ENCODE measurements at regions not wholly inside any gene's neighbourhood (a gene's known extent, or its start where the extent isn't known, plus 50 kb on each side); places are given as distances from the start of the nearest gene placed in this dataset.

DNA sequence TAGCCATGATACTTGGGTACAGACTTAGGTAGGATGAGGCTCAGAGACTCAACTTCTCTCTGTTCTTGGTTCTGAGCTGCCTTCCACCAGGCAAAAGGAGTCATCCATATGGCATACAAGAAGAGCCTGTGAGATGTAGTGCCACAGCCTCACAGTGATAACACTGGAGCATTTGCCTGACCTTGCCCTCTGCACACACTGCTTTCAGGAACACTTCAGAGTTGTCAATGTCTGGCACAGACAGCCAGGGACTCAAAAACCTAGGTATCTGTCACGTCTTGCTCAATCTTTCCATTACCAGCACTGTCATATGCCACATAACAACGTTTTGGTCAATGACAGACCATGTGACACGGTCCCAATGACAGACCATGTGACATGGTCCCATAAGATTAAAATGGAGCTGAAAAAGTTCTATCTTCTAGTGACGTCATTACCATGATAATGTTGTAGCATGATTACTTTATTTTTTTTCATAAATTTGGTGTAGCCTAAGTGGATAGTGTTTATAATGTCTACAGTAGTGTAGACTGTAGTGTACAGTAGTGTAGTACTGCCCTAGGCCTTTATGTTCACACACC lies 199.9 kb upstream of the CTTNBP2NL start:
- in situ Hi-C loops (cut with HindIII; ENCODE audit: low sequenced_read_pairs), result no loop called here

DNA sequence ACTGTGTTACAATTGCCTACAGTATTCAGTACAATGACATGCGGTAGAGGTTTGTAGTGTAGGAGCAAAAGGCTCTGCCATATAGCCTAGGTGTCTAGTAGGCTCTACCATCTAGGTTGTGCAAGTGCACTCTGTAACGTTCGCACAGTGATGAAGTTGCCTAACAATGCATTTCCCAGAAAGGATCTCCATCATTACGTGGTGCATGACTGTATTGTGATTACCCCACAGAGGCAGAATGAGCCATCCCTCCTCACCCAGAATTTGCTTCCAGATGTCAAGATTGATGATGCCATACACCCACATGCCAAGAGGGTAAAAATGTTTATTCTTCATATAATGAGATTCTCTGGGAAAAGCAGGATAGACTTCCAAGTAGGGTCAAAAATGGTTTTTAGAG lies 199.3 kb upstream of the CTTNBP2NL start:
- in situ Hi-C loops (cut with HindIII; ENCODE audit: low sequenced_read_pairs), result no loop called here

DNA sequence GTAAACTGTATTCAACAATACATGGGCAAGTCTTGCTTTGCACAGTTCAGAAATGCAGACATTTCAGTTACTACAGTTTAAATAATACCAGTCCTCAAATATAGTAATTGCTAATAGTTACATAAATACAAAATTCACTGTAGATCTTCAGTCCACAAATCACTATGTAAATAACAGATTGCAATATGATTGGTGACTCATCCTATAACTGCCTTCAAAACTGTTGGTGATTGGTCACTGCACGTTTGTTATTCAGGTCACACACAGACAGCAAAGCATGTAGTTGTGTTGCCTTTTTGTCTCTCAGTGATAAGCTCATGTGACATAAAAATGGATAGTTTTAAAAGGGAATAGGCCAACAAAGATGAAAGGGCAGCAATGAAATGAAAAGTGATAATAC lies 186.5 kb upstream of the CTTNBP2NL start:
- in situ Hi-C loops (cut with HindIII; ENCODE audit: low sequenced_read_pairs), result no loop called here

DNA sequence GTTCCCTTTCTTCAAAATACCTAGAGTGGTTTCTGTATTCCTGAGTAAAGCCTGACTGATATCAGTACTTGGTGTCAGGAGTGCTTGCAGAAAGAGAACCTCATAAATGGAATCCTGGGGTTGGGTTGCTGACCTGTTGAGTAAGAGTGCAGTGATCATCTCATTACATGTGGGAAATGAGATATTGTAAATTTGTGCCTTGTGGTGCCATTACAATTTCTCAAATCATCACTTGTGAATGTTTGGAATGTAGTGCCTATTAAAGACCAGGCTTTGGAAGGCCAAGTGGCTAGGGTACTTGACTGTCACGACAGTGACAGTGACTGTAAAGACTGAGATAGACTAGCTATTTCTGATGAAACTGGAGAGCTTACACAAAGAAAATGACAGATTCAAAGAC lies 176.7 kb upstream of the CTTNBP2NL start:
- in situ Hi-C loops (cut with HindIII; ENCODE audit: low sequenced_read_pairs), result no loop called here

DNA sequence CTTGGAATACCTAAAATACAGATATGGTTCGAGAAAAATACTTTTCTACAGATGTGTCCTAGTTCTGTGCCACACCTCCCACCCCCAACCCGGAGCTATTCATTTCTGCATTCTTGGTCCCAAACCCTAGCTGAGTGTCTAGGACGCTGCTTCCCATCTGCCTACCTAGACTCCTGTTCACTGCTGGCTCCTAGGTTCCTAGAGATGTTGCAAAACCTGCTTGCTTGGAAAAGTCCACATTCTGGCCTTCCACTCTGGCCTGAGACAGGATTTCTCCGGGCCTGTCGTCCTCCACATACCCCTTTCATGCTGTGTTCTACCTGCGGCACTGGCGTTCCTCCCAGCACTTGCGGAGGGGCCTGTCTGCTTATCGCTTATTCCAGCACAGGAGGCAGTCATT lies 165.8 kb upstream of the CTTNBP2NL start:
- in situ Hi-C loops (cut with HindIII; ENCODE audit: low sequenced_read_pairs), result no loop called here

DNA sequence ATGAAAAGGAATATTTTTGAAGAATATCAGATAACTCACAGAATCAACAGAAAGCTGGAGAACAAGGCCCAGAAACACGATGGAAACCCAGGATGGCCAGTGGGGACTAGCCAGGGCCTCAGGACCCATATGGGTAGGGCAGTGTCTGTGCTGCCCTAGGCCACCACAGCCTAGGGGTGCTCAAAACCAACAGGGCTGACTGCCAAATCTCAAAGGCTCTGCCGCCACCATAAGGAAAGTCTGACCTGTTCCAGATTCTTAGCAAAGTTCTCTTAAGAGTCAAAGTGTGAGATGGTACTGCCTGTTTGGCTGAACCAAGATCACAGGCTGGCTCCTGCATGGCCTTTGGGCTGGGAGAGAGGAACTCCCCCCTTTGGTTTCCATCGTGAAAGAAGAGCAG lies 164.7 kb upstream of the CTTNBP2NL start:
- in situ Hi-C loops (cut with HindIII; ENCODE audit: low sequenced_read_pairs), result no loop called here

DNA sequence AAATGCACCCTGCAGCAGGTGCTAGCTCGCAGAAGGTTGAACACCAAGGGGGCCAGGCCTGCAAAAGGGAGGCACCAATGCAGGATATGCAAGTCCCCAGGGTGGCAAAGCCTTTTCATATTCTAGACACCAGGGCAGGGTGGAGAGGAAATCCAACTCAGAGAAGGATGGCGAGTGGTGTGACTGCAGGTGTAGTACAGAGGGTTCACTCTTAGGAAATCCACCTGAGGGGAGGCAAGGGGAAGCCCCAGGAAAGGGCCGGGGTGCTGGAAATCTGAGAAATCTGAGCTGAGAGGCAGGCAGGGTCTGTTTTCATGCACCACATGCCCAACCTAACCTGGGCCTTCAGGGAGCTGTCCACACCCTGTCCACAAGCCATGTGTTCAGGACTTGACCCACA lies 163.2 kb upstream of the CTTNBP2NL start:
- in situ Hi-C loops (cut with HindIII; ENCODE audit: low sequenced_read_pairs), result no loop called here

DNA sequence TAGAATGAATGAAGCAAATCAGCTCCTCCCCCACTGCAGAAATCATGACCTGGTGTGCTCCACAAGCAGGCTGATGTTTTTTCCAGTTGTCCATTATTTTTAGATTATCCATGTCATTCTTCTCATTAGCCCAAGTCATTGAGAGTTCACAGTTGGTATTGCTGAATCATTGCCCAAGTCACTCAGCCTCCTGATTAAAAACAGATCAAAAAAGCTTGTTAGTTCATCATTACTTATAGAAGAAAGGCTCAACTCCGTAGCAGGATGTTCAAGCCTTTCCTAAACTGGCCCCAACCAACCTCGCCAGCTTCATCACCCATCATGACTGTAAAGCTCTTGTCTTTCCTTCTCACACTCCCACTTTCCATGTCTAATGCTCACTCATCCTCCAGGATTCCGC lies 161.3 kb upstream of the CTTNBP2NL start:
- in situ Hi-C loops (cut with HindIII; ENCODE audit: low sequenced_read_pairs), result no loop called here

DNA sequence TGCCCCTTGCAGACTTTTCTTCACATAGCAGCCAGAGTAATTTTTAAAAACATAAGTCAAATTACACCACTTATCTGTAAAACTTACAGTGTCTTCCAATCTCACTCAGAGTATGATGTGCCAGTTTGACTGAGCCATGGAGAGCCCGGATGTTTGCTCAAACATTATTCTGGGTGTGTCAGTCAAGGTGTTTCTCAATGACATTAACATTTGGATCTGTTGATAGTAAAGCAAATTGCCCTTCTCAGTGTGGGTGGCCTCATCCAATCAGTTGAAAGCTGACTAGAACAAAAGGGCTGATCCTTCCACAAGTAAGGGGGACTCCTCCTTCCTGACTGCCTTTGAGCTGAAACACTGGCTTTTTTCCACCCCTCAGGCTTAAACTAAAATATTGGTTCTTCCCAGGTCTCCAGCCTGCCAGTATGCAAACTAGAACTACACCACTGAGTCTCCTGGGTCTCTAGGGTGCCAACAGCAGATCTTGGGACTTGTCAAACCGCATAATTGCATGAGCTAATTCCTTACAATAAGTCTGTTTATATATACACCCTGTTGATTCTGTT lies 157.9 kb upstream of the CTTNBP2NL start:
- in situ Hi-C loops (cut with HindIII; ENCODE audit: low sequenced_read_pairs), result no loop called here

DNA sequence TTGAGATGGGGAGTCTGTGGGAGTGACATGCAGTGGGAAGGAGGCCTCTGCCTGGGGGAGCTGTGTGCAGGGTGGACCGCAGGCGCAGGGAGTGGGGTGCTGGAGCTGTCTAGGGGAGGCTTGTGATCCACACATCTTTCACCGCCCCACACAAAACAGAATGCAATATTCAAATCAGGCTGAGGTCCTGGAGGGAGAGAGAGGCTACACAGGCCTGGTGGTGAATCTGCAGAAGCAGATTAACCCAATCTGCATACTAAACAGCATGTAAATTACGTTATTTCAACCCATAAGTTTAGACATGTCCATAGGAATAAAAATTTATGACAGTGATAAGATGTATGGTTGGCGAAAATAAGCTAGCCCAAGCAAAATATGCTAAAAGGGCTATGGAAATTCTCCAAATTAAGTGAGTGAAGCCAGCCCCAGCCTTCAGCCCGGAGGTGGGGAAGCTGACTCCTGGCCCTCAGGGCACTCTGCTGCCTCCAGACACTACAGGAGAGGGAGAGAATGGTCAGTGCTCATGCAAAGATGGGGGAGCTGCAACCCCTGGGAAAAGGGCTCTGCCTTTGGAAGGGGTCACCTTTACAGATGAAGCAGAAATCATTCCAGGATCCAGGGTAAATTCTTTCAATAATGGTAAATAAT lies 156.2 kb upstream of the CTTNBP2NL start:
- in situ Hi-C loops (cut with HindIII; ENCODE audit: low sequenced_read_pairs), result no loop called here

DNA sequence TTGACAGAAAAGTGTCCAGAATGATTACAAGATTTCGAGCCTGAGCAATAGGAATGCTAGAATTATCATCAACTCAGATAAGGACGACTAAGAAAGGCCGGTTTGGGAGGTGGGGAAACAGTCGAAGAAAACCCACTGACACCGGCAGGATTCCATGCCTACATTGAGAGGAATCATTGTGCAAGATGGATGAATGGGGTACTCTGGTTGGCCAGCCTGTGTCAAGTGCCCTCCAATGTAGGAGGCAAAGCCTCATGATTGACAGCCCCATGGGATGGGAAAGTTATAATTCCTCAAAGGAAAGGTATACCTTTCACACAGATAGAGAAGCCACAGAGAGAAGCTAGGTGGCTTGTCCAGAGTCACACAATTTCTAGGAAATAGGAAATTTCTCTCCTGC lies 153.5 kb upstream of the CTTNBP2NL start:
- in situ Hi-C loops (cut with HindIII; ENCODE audit: low sequenced_read_pairs), result no loop called here

DNA sequence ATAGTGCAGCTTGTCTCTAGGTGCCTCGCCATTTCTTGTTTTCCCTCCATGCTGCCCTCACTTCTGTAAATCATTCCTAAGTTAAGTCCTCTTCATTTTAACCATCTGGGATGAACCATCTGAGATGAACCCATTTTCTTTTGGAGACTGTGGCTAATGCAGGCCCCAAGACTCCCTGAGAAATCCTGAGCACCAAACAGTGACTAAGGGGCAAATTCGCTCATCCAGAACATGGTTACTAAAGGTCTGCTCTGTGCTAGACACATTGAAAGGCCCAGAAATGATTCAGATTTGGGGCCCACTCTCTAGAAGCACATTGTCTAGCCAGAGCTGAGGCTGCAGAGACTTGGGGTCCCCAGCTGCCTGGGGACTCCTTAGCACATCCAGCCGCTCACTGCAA lies 151.9 kb upstream of the CTTNBP2NL start:
- in situ Hi-C loops (cut with HindIII; ENCODE audit: low sequenced_read_pairs), result no loop called here

DNA sequence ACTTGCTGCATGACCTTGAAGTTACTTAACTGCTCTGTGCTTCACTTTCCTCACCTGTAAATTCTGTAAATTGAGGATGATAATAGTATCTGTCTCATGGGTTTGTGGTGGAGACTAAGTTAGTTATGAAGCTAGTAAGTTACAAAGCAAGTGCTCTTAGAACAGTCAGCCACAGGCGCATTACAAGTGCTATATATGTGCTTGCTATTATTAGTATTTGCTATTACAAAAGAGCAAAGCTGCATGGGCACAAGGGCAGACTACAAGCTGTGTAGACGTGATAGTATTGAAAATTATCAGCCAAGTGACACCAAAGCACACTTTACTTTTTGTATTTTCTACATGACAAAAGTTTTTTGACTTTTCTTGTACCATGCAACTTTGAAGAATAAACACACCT lies 150.9 kb upstream of the CTTNBP2NL start:
- in situ Hi-C loops (cut with HindIII; ENCODE audit: low sequenced_read_pairs), result no loop called here

DNA sequence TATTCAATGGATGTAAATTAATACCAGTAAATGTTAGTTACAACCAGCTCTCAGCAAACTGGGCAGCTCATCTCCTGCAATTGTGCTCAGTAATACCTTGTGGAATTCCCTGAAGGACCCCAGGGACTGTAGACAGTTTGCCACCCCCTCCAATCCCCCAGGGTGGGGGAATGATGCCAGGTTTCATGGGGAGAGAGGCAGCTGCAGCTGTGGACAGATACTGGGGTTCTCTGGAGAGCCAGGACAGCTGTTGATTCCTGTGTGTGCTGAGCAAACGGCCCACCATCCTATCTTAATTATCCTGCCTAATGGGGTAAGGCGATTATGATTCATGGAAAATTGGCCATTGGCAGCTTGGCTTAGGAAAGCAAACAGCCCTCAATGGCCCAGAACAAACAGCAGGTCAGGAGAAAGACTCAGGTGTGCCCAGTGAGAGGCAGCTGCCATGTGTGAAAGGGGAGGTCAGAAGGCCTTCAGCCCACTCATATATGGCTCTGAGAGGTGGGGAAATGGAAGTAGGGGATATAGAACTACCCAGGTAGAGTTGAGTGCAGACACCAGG lies 148.9 kb upstream of the CTTNBP2NL start:
- in situ Hi-C loops (cut with HindIII; ENCODE audit: low sequenced_read_pairs), result no loop called here

DNA sequence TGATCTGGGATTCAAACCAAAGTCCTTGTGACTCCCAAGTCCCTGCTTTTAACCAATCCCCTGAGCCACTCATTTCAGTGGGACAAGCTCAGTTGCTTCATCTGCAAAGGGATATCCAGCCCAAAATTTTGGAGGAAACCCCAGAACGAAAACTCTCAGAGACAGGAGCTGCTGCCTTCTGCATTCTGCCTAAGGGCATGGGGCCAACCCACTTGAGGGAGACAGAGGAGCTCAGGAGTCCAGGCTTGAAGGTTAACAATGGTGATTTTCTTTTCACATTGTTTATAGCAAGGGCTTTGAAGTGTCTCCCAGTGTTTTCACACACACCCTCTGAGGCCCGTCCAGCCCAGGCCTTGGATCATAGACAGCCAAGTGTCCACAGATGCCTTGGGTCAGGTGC lies 148.1 kb upstream of the CTTNBP2NL start:
- in situ Hi-C loops (cut with HindIII; ENCODE audit: low sequenced_read_pairs), result no loop called here

DNA sequence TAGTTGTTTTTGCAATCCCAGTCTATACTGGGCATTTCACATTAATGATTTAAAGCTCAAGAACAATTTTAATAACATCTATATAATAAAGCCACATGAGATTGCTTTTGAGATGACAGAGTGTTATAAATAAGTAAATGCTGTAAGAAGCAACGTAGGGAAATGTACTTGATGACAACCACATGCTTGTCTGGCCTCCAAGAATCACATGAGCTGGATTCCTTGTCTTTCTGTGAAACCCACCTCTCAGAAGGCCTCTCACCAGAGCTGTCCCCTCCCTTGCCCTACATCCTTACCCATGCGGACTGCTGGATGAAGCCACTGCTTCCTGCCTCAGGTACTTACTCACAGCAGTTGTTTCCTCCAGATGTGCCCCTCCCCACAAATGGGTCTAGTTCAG lies 145.1 kb upstream of the CTTNBP2NL start:
- in situ Hi-C loops (cut with HindIII; ENCODE audit: low sequenced_read_pairs), result no loop called here

DNA sequence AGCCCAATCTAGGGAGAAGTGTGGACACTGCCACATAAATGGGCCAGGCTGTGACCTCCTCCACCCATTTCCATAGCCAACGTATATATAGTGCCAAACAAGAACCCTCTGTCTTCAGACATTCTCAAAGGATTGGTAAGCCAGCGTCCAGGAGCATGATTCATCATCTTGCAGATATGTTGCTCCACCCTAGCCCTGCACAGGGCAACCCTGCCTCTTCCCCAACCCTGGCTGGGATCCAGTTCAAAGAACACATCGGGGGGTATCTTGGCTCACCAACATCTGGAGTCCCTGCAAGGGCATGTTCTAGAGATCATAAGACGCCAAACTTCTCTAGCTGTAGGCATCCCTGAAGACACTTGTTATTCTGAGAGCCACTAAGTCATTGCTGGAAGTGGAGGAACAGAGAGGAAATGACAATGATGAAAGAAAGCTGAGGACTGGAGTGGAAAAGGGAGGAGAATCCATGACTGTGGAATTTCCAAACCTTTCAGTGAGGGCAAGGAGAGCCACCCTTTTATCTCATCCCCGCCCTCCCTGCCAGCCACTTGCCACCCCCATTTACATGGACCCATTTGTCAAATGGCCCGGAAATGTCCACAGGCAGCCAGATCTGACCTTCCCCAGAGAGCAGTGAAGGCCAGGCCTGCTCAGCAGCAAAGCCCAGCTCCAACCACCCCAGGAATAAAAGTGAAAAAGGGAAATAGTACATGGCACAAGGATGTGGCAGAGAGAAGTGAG lies 144.1 kb upstream of the CTTNBP2NL start:
- in situ Hi-C loops (cut with HindIII; ENCODE audit: low sequenced_read_pairs), result no loop called here

DNA sequence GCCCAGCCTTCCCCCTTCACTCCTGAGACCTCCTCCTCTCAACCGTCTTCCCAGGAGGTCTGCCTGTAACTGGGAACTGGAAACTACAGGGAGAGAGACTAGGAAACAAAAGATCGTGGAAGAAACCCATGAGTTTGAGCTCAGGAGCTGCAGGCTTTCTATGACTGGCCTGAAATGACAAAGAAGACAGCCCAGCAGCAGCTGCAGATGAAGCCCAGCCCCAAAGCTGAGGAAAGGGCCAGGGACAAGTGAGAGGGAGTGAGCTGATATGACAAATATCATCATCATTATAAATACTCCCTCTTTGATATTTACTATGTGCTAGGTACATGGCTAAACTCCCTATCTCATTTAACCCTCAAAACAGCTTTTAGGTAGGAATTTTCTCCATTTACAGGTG lies 142.6 kb upstream of the CTTNBP2NL start:
- in situ Hi-C loops (cut with HindIII; ENCODE audit: low sequenced_read_pairs), result no loop called here

DNA sequence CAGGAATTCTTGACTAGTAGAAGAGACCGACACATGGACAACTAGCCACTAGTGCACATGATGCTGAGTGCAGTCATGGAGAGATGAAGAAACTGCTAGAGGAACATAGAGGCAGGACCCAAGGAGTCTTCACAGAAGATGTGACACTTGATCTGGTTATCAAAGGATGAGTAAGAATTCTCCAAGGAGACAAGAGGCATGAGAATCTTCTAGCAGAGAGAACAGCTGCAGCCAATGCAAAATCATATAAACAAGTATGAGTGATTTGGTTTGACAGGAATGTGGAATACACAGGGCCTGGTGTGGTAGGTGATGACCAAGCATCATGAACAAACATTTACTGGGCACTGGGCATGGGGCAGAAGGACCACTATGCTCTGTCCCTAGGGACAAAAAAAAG lies 140.9 kb upstream of the CTTNBP2NL start:
- in situ Hi-C loops (cut with HindIII; ENCODE audit: low sequenced_read_pairs), result no loop called here

DNA sequence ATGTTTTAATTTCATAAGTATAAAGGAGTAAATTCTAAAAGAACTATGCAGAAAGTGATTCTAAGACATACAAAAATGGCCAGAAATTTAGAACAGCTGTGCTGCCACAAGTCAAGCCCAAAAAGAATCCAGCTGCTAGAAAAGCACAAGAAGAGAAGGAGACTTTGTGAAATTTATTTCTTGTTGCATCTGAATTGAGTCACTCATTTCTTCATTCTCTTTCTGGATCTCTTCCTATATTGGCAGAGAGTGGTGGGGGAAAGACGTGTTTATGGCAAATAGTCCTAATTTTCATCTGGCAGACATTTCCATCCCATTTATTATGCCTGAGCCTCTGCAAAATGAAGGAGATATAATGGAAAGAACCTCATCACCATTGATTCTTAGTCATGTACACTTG lies 139.6 kb upstream of the CTTNBP2NL start:
- in situ Hi-C loops (cut with HindIII; ENCODE audit: low sequenced_read_pairs), result no loop called here

DNA sequence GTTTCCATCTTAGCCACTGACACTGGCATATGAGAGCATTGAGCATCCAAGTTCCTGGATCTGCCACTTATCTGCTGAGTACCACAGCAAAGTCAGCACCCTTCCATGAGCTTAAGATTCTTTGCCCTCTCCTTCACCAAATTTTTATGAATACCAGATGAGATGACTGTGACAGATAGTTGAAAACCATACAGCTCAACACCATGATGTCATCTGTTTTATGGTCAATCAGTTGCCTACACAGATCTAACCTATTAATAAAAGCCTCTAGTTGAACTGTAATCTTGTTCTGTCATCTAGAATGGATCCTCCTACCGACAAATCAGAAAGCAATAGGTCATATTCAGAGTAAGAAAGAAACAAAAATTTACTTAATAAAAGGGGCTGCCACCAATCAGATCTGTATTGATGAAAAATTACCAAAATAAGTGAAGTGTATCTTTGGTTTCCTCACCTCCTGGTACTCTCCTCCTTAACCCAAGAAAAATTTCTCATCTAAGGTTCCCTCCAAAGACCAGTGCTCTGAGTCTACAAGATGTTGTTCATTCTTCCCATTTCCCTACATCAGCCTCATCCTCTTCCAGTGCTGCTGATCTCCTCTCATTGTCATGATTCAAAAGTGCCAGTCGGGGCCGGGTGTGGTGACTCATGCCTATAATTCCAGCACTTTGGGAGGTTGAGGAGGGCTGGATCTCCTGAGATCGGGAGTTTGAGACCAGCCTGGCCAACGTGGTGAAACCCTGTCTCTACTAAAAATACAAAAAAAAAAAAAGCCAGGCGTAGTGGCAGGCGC lies 138.8 kb upstream of the CTTNBP2NL start:
- in situ Hi-C loops (cut with HindIII; ENCODE audit: low sequenced_read_pairs), result no loop called here

All from DLD1 (cell line).